Putamen (tissue), 1 donor: ENCODE measurements at regions not wholly inside any gene's neighbourhood (a gene's known extent, or its start where the extent isn't known, plus 50 kb on each side); places are given as distances from the start of the nearest gene placed in this dataset.

Source experiments
- DNase-seq: peaks from one replicate; pipeline ENCODE4 v3.0.0-alpha.2; 2016; ENCODE audit warnings: low spot score

GRCh38 chr13:75231235-75231634 lies 250.7 kb downstream of the TBC1D4 start:
- no peak for DNase-seq

GRCh38 chr13:75226733-75227435 lies 255.1 kb downstream of the TBC1D4 start:
- no peak for DNase-seq

- DNase-seq: no peak
Observed at GRCh38 chr13:75226092-75226491, 255.9 kb downstream of the TBC1D4 start.

GRCh38 chr13:75225288-75226032 lies 256.5 kb downstream of the TBC1D4 start:
- no peak for DNase-seq

- no peak for DNase-seq
Observed at GRCh38 chr13:75224053-75224742, 257.8 kb downstream of the TBC1D4 start.

- DNase-seq: no peak
Observed at GRCh38 chr13:75222031-75222430, 259.9 kb downstream of the TBC1D4 start.

- no peak for DNase-seq
Observed at GRCh38 chr13:75220861-75221260, 261.1 kb downstream of the TBC1D4 start.

GRCh38 chr13:75220238-75220542 lies 261.8 kb downstream of the TBC1D4 start:
- no peak for DNase-seq

- peak; percentile 62 for DNase-seq
Observed at GRCh38 chr13:75219479-75220237, 262.3 kb downstream of the TBC1D4 start.

- DNase-seq: no peak
Observed at GRCh38 chr13:75217949-75218348, 264.0 kb downstream of the TBC1D4 start.

GRCh38 chr13:75216038-75216437 lies 265.9 kb downstream of the TBC1D4 start:
- no peak for DNase-seq

GRCh38 chr13:75214846-75215245 lies 267.1 kb downstream of the TBC1D4 start:
- DNase-seq: no peak

GRCh38 chr13:75202981-75203380 lies 279.0 kb downstream of the TBC1D4 start:
- DNase-seq: no peak

- DNase-seq: no peak
Observed at GRCh38 chr13:75197803-75198202, 284.2 kb downstream of the TBC1D4 start.

GRCh38 chr13:75196147-75196837 lies 285.7 kb downstream of the TBC1D4 start:
- no peak for DNase-seq

GRCh38 chr13:75195495-75196146 lies 286.3 kb downstream of the TBC1D4 start:
- peak; percentile 1 for DNase-seq

GRCh38 chr13:75194717-75195462 lies 287.1 kb downstream of the TBC1D4 start:
- DNase-seq: peak; percentile 2

GRCh38 chr13:75186379-75186778 lies 295.6 kb downstream of the TBC1D4 start:
- DNase-seq: no peak

- no peak for DNase-seq
Observed at GRCh38 chr13:75181906-75182305, 300.1 kb downstream of the TBC1D4 start.

- no peak for DNase-seq
Observed at GRCh38 chr13:75180805-75181455, 301.0 kb downstream of the TBC1D4 start.
